HG03378 (cell line): ENCODE measurements at regions not wholly inside any gene's neighbourhood (a gene's known extent, or its start where the extent isn't known, plus 50 kb on each side); places are given as distances from the start of the nearest gene placed in this dataset.

Experiments used
- ATAC-seq: cut with Tn5 transposase; IDR thresholded peaks from one replicate; pipeline ENCODE4 v1.9.1; 2021; ENCODE audit warnings: mild to moderate bottlenecking, moderate library complexity; ENCODE audit not compliant: unreplicated experiment

DNA sequence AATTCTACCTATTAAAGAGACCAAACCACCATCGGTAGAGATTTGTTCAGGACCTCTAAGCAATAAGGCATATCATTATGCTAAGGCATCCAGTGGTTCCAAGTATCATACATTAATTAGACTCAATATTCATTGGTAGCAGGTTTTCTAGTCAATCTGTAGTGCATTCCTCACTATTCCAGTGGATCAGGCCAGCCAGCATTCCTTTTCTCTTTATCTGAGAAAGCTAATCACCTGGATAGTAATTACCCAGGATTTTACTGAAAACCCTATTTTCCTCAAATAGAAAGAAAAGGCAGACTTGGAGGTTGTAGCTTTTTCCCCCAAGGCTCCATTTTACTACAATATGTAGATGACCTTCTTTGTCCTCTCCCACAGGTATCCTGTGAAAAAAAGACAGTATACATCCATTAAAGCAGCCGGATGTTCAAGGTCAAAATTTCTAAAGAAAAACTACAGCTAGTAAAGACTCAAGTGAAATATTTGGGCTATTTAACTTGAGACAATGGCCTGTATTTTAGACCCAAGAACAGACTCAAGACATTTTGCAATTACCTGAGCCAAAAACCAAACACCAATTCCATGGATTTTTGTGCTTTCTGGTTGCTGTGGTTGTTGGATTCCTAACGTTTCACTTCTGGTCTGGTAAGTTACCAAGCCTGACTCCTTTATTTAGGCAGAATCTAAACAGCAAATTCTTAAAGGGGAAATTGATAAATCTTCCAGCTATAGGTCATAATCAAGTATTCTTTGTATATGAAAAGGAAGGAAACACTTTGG, 149.1 kb upstream of the MOCS1 start:
- ATAC-seq, result no peak

DNA sequence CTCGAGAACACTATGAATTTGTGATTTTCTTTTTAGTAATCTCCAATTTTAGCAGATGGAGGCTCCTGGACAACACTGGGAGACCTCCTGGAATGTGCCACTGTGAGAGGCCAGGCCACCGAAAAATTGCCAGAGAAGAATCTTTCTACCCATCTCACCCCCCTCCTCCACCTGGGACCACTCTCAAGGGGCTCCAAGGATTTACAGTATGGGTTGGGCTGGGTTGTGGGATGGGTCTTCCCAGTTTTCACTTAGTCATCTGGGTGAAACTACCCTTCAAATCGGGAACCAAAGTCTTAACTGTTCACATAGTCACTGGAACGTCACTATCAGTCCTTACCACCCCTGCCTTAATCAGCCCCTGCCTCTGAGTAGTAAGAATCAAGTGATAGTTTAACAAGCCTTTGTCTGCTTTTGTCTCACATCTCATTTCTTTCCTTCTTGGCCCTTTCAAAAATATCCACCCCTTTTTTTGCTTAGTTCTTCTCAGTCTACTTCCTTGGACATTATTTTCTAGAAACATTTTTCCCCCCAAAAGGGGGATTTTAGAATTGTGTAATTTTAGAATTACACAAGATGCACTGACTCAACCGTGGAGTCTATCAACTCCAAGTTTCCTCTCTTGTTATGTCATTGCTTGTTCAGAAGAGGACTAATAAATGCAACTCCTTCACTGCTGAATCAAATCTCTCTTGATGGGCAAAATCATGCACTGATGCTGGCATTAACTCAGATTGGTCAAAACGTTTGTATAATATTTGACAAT, 148.2 kb upstream of the MOCS1 start:
- no peak for ATAC-seq

DNA sequence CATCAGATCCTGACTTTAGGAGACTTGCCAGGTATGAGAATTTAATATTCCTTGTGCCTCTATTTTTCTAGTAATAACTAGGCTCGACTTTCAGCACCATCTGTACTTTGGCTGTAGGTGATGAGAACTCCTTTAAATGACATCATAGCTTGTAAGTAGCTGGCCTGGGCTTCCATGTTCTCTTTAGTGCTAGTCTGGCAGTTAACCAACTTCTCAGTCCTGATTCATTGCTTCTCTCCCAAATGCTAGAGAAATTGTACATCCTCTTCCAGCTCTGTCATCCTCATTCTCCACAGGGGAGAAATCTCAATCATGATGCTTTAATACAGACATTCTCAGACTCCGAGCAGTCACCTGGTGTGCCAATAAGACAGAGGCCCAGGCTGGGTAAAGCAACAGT, 143.5 kb upstream of the MOCS1 start:
- ATAC-seq, result no peak

DNA sequence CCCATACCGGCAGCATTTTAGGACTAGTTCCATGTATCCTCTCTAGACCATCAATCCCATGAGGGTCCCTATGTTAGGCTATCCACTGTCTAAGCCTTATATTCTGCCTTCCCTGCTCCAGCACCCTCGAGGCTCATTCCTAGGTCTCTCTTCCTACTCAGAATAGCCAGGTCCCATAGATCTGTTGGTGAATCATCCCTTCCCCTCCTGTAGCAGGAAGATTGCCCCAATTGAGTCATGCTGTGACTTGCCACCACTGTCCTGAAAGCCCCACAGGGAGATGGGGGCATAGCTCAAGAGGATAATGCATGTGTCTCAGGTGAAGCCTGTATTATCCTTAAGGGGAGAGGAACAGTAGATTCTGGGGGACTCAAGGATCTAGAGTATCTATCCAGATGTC, 143.1 kb upstream of the MOCS1 start:
- no peak for ATAC-seq

DNA sequence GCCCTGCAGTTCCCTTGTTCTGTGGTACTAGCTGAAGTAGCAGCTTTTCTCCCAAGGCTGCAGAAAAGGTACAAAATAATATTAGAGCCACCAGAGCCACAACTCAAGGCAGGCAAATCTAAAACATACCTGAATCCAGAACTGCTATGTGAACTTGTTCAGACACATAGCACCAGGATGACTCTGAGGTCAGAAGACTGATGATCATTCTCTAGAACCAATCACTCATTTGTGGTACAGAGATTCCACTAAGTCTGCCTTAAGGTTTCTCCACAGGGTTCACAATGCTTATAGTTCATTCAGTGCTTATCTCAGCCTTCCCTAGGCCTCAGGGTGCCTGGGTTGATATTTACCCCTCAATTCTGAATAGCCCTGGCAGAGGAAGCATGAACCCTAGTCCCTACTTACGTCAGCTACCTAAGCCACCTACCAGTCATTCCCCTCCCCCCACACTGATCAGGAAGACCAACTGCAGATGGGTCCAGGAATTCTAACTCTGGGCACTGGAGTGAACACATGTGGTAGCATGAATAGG, 140.9 kb upstream of the MOCS1 start:
- no peak for ATAC-seq

DNA sequence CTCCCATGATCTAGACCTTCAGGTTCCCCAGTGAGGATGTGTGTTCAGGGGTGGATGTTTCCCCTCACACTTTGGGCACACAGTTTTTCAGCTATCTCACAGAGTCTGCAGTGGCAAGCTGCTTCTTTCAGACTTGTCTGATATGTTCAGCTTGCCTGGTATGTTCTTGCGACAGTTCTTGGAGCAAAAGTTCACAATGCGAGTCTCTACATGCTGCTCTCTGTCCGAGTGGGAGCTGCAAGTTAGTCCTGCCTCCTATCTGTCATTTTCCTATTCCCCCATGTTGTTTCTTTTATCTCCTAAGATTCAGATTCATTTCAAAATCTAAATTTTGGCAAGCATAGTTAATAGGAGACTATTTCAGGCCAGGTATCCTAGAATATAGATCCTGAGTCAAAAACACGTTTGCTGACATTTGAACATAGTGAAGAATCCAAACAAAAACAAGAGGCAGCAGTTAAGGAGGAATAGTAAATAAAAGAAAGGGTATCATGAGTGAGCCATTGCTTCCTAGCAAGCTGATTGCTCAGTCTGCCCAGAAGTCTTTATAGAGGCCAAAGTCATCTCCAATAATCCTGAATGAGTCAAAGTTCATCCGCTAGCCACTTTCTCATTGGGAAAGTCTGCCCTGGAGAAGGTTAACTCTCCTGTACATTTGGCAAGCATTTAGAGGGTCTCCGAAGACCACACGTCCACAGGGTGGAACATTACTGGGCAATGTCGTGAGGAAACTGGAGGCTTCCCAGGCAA, 140.2 kb upstream of the MOCS1 start:
- no peak for ATAC-seq

DNA sequence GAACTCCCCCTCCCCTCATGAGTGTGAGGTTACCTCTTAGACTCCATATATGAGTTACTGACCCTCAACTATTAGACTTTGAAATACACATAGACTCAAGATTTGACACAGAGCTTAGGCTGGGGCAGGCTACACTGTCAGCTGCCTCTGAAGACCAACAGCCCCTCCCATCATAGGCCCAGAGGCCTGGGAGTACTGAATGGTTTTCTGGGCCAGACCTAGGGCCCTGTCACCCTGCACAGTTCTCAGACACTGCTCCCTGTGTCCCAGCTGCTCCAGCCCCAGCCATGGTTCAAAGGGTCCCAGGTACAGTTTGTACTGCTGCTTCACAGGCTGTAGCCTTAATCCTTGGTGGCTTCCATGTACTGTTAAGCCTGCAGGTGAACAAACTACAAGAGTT, 132.1 kb upstream of the MOCS1 start:
- no peak for ATAC-seq

GRCh38 chr6:40056865-40057264, 122.6 kb upstream of the MOCS1 start:
- ATAC-seq, result no peak

DNA sequence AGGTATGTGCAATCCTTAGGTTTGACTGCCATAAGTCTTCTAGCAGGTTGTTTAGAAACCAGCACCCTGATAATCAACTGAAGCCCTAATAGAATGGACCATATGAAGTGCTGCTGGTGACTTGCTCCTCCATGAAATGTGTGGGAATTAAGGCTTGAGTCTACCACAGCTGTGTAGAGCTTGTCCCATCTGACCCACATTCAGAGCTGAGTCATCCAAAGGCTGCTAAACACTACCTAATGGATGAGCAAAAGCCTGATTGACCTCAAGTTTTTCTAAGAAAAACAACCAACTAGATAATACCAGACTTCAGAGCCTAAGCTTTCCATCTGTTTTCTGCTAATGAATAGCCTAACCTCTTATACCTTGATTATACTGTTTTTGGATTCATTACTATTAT, 120.3 kb upstream of the MOCS1 start:
- ATAC-seq, result no peak

GRCh38 chr6:40054186-40054585, 119.9 kb upstream of the MOCS1 start:
- ATAC-seq, result no peak

- ATAC-seq, result no peak
These were observed 114.9 kb upstream of the MOCS1 start for GRCh38 chr6:40049128-40049527.

GRCh38 chr6:40044196-40044595, 109.9 kb upstream of the MOCS1 start:
- ATAC-seq, result no peak

DNA sequence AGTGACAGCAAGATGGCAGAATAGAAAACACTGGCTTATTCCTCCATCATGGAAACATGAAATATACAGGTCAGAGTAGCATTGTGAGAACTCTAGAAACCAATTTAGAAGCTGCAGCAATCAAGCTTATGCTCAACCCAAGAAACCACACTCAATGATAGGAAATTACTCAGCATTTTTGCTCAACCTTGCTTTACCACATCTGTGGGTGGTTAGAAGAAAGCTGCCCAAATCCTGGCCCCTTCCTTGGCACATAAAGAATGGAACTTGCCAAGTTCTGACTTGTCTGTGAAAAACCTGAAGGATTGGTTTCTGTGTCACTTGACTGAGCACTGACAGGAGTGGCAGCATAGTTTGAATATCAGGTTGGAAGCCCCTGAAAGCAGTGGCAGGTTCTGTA, 108.0 kb upstream of the MOCS1 start:
- no peak for ATAC-seq

- ATAC-seq, result no peak
These were observed 104.8 kb upstream of the MOCS1 start for GRCh38 chr6:40039042-40039441.

GRCh38 chr6:40038626-40039025, 104.4 kb upstream of the MOCS1 start:
- no peak for ATAC-seq

- no peak for ATAC-seq
These were observed 103.0 kb upstream of the MOCS1 start for GRCh38 chr6:40037271-40037670.

DNA sequence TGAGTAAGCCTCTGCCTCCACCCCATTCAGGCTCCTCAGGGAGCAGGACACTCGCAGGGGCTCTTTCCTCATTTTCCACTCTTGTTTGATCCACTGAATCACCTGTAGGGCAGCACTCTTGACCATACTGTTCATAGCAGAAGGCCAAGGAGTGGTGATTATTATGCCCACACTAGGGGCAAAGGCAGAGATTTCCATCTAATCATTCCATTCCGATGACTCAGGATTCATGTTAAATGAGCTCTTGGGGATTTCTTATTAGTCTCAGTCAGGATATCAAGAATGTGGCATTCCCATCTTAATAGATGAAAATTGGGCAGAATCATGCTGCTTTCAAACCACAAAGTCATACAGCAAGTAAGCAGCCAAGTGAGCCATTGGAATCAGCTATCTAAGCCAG, 101.9 kb upstream of the MOCS1 start:
- no peak for ATAC-seq

GRCh38 chr6:40028449-40028848, 94.2 kb upstream of the MOCS1 start:
- no peak for ATAC-seq

GRCh38 chr6:40022867-40023266, 88.6 kb upstream of the MOCS1 start:
- no peak for ATAC-seq

DNA sequence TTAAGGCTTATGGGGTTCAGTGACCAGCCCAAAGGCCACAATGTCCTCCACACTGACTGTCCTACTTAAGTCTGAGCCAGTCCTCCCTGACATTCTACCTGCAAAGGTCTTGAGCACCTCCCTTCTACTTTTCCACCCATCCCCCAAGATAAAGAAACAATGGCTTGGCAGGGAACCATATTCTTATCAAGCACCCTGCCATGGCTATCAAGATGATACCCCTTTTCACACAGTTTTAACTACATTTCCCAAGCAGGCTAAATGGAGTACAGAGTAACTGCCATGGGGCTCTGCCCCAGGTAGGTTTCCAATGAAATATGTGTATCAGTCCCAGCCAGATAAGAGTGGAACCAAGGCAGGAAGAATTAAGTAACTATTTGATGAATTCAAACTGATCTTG, 85.9 kb upstream of the MOCS1 start:
- no peak for ATAC-seq

- no peak for ATAC-seq
These were observed 81.3 kb upstream of the MOCS1 start for GRCh38 chr6:40015530-40015929.

DNA sequence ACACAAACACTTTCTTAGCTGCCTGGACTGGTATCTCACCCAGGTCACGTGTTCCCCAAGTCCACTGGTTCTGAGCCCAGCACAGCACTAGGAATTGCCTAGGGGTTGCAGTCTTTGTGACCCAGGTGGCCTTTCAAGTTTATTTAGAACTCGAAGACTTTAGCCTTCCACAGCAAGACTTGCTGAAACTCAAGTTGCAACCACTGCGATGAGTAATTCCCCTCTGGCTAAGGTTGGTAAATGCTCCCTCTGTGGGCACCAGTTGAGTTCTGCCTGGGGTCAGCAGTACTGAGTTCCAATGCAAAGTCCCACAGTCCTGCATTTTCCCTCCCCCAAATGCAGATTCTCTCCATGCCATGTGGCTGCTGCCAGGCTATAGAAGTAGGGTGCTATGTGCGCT, 77.6 kb upstream of the MOCS1 start:
- ATAC-seq, result no peak
